GM21529 (cell line): ENCODE measurements at regions not wholly inside any gene's neighbourhood (a gene's known extent, or its start where the extent isn't known, plus 50 kb on each side); places are given as distances from the start of the nearest gene placed in this dataset.
"Not testable (repeated sequence)": the region's sequence is repeated elsewhere in the genome, so short reads cannot be mapped to it uniquely, and the experiment has no call there.

ENCODE experiments used
- ATAC-seq: cut with Tn5 transposase; IDR thresholded peaks from one replicate; pipeline ENCODE4 v1.9.1; 2021; ENCODE audit not compliant: unreplicated experiment

DNA sequence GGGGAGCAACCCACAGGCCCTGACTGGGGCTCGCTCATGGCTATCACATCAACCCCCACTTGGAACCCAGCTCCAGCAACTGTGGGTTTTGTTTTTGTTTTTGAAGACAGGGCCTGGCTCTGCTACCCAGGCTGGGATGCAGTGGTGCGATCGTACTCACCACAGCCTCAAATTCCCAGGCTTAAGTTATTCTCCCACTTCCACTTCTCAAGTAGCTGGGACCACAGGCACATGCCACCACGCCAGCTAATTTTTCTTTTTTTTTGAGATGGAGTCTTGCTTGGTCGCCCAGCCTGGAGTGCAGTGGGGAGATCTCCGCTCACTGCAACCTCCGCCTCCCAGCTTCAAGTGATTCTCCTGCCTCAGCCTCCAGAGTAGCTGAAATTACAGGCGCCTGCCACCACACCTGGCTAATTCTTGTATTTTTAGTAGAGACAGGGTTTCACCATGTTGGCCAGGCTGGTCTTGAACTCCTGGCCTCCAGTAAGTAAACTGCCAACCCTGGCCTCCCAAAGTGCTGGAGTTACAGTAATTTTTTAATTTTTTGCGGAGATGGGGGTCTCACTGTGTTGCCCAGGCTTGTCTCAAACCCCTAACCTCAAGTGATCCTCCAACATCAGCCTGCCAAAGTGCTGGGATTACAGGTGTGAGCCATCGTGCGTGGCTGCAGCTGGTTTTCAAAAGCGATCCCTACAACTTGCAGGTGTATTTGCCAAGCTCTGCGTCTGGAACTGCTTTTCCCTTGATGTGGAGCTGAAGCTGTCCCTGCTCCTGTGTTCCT, 228.7 kb downstream of the SKIDA1 start:
- ATAC-seq, result no peak

DNA sequence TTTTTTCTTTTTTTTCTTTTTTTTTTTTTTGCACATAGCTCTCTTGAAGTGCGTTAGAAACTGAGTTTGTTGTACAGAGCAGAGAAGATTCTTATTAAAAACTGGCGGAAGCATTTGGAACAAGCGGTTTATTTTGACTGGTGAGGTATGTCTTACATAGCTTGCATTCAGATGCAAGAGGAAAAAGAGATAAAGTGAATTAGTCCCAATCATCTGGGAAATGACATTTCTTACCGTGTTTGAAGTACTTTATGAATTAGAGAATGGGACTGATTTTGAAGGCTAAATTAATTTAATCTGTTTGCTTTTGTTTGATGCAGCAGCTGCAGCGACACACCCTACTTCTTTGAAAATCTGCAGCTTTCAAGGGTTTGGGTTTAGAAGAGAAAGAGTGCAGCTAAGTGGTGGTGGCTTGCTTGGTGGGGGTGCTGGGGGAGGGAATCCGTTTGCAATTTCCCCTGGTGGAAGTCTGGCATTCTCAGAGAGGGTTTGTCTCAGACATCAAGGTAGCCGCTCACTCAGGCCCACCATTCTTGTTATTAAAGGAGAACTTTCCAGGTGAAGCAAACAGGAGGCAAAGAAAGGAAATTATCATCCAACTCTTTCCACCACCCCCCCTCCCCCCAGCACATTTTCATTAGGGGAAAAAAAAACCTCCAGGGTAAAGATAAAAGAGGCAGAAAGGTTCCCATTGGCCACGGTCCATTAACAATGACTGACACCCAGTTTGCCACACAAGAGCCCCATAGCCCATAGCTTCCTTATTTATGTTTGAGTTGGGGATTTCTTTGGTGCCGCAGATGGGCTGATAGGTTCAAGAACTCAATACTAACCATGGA, 231.7 kb downstream of the SKIDA1 start:
- no peak for ATAC-seq

DNA sequence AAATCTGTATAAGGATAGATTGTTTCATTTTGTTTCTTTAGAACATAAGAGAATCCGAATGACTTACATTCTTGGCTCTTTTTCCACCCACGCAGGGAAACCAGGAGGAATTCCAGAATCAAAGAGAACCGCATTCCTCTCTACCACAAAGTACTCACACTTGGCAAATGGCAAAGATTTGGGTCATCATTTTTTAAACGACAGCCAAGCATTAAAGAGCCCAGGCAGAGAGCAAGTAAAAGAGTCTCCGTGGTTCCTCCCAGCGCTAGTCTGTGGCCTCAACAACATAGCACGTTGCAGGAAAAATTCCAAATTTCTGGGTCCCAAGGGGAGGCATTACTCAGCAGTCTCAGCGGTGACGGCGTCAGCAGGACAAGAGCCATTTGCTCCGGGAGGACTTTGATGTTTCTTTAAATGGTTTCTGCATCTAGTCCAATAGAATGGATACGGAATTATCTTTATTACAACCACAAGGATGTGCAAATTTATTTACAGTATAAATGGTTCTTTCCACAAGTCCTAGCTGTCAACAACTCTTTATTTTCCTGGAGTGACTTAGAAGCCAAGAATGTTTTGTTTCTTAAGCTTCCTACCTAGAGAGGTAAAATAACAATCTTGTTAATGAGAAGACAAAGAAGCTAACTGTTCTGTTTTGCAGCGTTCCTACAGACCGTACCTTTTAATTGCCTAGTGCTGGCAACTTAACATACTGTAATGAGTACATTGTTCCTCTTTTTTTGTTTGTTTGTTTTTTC, 232.5 kb downstream of the SKIDA1 start:
- ATAC-seq, result no peak

DNA sequence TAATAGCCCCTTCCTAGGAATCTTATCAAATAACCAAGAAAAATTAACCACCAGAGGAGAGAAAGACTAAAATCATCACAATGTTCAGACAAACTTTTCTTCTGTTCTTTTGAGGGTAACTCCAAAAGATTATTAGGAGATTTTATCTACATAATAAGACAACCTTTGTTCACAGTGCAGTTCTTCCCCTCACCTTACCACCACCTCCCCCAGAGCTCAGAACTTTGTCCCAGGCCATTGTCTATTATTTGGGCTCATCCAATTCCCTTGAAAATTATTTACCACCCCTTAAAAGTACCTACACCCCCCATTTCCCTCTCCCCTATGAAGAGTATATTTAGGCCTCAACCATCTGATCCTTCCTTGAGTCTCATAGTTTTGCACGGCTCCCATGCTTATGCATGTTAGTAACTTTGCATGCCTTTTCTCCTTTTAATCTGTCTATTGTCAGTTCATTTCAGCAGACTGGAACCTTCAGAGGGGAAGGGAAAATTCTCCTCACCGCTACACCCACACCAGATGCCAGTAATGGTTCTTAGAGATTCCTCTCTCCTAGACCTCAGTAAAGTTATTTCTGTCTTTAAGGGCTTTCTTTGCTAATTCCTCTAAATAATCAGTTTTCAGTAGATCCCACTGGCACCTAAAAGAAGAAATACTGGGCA, 234.9 kb downstream of the SKIDA1 start:
- ATAC-seq, result no peak

DNA sequence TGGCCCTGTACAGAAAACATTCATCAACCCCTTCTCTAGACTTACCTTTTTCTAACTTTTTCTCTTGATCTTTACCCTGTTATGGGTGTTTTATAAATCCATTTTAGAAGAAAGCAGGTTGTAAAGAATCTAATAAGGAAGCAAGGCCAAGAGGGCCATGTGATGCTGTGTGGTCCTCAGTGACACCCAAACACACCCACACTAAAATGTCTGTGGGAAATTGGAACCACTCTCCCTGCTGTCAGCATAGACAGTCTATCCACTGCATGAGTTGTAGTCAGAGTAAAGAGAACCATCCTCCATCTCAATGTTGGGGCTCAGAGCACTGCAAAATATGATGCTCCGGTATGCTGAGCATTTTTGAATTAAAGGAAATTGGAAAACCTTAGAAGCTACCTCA, 235.5 kb downstream of the SKIDA1 start:
- no peak for ATAC-seq

DNA sequence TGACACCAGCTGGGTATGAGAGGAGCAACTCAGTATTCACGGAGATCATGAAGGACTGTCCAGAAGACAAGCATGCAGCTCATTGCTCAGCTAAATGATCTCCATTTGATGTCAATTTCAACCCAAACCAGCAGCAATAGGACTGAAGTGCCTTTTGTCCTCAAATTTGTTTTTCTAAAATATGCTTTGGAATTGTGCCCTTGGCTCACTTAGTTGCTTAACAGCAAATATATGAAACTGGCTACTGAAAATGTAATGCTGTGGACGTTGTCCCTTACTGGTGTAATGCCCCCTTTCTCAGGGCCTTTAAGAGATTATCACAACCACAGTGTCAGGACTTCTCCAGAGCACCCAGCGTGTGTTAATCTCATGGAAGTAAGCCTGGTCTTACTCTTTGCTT, 236.2 kb downstream of the SKIDA1 start:
- ATAC-seq, result no peak

DNA sequence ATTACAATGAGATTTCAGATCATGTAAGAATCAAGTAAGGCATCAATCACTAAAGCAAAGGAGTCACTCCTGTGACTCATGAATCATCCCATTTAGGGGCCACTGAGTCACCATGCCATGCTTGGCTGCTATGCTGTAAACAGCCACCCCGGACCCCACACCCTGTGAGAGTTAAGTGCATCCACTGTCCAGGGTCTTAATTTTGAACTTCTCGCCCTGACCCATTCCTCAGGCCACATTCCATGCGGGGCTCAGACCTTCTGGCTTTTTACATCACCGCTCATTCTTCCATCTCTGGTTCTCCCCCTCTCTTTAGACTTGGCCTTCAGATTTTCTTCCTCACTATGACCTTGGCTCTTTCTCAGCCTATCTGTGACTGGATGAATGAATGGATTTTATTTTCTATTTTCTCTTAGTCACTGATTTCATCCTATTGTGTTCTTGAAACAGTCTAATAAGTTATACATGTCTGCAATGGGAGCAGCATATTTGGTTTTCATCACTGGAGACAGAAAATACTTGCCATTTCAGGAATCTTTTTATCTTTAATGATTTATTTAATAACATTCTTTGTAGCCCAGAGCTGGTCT, 239.6 kb downstream of the SKIDA1 start:
- no peak for ATAC-seq

DNA sequence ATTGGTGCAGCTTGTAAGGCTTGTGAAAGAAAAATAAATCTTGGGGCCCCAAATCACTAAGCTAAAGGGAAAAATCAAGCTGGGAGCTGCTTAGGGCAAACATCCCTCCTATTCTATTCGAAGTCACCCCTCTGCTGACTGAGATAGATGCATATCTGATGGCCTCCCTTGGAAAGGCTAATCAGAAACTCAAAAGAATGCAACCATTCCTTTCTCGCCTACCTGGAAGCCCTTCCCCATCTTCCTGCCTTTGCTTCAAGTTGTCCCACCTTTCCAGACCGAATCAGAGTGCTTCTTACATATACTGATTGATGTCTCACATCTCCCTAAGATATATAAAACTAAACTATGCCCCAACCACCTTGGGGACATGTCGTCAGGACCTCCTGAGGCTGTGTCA, 240.3 kb downstream of the SKIDA1 start:
- ATAC-seq, result no peak

DNA sequence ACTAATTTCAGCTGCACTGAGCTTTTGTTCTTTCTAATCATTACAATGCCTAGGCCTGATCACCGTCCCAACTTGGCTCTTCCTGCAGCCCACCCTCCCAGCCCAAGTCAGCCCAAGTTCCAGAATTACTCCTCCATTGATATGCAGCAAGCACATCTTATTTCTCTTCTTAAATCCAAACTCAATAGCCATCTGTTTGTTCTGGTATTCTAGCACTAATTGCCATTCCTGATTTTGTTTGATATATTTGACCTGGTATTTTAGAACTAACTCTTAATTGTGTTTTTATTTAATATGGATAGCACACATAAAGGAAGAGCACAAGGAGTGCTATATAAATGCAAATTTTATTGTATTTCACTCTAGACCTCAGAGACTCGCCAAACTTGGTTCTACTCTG, 241.2 kb downstream of the SKIDA1 start:
- ATAC-seq, result no peak

DNA sequence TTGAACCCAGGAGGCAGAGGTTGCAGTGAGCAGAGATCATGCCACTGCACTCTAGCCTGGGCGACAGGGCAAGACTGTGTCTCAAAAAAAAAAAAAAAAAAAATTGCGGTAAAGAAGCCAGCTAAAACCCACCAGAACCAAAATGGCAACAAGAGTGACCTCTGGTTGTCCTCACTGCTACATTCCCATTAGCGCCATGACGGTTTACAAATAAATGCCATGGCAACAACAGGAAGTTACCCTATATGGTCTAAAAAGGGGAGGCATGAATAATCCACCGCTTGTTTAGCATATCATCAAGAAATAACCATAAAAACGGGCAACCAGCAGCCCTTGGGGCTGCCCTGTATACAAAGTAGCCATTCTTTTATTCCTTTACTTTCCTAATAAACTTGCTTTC, 242.4 kb downstream of the SKIDA1 start:
- not testable (repeated sequence) for ATAC-seq

DNA sequence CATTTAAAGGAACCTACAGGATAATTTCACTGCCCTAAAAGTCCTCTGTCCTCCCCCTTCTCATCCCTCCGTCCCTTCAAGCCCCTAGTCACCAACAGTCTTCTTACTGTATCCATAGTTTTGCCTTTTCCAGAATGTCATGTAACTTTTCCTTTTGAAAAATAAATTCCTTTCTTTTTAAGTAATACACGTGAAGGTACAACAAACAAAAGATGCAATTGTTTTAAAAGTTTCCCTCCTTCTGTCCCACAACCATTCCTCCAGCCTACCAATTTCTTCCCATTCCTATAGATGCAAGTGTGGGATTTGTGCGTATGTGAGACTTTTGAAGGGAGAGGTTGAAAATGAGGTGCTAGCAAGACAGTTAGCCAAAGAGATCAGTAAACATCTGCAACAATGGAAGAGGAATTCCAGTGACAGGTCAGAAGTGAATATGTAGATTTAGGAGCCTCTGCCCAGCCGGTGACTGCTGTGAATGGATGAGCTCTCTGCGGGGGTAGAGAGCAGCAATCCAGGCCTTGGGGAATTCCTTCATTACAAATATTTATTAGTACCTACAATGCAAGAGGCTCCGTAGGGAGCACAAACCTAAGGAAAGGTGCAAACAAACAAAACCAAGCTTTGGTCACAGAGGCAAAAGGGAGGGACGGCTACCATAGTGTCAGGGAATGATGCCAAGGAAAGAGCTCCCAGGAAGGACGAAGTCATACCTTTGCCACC, 243.6 kb downstream of the SKIDA1 start:
- no peak for ATAC-seq

DNA sequence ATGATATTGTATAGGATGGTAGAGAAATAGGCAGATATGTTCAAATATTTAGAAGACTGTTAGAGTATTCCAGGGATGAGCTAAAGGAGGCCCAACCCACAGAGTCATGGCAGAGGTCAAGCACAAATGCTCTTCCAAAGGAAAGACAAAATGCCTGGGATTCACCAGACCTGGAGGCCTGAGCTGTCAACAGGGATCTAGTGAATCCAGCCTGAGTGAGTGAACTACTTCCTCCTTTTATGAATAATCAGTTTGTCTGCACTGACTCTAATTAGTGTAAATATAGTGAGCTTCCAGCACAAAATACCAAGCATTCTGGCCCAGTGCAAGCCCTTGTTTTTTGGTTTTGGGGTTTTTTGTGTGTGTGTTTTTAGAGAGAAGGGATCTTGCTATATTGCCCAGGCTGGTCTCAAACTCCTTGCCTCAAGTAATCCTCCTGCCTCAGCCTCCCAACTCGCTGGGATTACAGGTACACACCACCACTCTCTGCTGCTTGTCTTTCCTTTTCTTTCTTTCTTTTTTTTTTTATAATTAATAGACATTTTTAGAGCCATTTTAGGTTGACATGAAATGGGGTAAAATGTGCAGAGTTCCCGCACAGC, 244.4 kb downstream of the SKIDA1 start:
- no peak for ATAC-seq

DNA sequence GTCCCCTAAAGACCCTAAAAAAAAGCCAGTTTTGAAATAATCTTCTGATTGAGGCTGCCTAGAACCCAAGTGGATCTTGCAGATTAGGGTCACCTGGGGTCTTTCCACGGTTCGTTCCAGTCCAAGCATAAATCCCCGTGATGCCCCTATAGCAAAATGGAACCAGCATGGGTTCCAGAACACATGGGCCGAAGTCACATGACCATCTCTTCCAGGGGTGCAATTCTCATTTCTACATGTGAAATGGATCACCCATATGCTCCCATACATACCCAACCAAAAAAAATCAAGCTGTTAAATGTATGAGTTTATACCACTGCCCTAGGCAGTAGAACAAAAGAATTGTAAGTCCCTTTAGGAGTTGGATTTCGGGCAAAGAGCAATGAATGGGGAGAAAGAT, 245.4 kb downstream of the SKIDA1 start:
- no peak for ATAC-seq

DNA sequence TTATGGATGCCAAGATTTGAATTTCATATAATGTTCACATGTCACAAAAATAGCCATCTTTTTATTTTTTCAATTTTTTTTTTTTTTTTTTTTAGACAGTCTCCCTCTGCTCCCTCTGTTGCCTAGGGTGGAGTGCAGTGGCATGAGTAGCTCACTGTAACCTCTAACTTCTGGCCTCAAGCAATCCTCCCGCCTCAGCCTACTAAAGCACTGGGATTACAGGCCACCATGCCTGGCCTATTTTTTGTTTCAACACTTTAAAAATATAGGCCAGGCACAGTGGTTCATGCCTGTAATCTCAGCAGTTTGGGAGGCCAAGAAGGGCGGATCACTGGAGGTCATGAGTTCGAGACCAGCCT, 246.3 kb downstream of the SKIDA1 start:
- ATAC-seq, result no peak

DNA sequence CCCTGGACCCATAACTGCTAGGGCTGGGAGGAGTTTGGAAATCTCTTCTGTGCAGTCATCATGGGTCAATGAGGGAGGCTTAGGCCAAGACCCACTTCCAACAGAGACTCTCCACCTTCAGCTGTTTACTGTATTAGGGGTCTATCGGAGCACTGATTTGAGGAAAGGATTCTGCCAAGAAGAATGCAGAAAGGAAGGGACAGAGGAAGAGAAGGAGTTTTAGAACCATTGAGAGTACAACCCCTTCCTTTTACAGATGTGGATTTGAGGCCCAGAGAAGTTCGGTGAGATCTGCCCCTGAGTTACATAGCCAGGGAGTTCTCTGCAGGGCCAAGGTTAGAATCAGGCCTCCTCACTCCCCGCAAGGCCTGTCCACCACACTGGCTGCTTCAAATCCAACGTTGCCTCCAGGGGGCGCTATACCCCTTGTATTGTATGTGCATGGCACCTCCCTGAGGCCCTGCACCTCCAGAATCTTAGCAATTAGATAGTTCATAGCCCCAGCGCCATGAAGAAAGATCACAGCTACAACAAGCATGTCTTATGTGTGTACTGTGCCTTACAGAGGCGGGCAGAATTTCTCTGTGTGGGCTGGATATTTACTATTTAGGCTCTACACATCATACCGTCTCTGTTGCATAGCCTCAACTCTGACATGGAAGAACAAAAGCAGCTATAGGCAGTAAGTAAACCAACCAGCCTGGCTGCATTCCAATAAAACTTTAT, 246.8 kb downstream of the SKIDA1 start:
- ATAC-seq, result peak; percentile 96

DNA sequence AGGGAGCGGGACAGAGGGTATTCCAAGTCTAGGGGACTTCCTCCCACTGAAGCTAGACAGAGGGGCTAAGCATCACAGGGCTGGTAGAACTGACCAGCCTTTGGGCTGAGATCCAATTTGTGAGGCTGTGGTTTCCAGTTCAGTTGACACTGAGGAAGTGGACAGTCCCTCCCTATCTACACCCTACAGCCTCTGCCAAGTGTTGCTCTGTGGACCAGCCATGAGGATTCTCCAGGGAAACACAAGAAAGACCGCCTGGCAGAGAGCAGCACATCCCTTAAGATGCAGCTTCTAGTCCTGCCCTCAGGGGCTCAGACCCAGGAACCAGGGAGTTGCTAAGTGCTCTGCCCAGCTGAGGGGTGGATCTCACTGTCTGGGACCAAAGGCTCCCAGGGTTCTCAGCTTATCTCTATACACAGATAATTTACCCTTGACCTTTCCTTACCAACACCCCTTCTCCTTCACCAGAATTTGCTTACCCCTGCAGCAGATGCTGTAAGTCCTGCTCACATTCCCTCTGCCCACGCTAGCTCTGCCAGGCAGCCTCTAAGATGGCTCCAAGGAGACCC, 252.0 kb downstream of the SKIDA1 start:
- ATAC-seq, result no peak

DNA sequence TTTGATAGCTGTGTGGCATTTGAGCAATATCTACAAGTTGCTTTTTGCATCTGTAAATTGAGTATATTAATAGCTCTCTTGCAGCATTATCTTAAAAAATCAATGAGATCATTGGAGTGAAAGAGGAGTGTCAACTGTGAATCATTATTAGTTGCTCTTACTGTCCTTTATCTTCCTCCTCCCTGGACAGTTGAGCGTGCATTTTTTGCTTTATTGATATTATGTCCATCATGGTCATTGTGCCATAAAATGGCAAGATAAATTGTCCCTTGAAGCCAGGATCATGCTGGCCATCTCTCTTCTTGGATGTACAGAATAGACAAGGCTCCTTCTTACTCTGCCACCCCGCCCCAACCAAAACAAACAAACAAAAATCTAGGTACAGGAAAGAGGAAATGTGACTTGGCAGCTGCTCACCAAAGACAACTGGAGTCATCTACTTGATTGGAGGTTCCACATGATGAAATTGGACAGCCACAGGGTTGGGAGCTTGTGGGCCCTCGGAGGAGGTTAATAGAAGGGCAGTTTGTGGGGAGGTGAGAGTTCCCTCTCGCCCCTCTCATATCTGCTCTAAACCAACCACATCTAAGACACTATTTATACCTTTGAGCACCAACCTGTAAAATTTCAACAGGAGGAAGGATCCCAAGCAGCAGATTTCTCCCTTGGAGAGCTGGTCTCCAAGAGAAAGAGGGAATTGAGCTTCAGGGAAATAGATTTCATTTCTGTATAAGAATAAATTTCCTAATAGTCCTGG, 252.7 kb downstream of the SKIDA1 start:
- no peak for ATAC-seq

DNA sequence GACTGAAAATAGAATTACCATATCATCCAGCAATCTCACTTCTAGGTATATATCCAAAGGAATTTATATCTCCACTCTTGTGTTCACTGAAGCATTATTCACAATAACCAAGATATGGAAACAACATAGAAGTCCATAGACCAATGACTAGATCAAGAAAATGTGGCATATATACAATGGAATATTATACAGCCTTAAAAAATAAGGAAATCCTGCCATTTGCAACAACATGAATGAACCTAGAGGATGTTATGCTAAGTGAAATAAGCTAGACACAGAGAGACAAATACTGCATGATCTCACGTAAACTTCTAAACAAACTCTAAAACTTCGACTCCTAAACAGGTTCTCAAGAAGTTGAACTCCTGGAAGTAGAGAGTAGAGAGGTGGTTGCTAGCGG, 254.5 kb downstream of the SKIDA1 start:
- ATAC-seq, result no peak
